ENCODE measurements at regions not wholly inside any gene's neighbourhood (a gene's known extent, or its start where the extent isn't known, plus 50 kb on each side); places are given as distances from the start of the nearest gene placed in this dataset.

DNA sequence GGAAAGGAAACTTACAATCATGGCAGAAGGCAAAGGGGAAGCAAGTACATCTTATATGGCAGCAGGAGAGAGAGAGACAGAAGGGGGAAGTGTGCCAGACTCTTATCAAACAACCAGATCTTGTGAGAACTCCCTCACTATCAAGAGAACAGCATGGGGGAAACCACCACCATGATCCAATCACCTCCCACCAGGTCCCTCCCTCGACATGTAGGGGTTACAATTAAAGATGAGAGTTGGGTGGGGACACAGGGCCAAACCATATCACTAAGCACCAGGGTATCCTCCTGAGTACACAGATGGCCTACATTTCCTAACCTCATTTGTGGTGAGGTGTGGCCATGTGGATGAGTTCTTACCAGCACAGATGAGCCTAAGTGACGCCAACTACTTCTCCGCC is 348.6 kb upstream of the ZFHX3 start:
- H3K27me3 ChIP-seq: no peaks in the 10 kb centered on the region
- TF ChIP-seq, protein P1, sequence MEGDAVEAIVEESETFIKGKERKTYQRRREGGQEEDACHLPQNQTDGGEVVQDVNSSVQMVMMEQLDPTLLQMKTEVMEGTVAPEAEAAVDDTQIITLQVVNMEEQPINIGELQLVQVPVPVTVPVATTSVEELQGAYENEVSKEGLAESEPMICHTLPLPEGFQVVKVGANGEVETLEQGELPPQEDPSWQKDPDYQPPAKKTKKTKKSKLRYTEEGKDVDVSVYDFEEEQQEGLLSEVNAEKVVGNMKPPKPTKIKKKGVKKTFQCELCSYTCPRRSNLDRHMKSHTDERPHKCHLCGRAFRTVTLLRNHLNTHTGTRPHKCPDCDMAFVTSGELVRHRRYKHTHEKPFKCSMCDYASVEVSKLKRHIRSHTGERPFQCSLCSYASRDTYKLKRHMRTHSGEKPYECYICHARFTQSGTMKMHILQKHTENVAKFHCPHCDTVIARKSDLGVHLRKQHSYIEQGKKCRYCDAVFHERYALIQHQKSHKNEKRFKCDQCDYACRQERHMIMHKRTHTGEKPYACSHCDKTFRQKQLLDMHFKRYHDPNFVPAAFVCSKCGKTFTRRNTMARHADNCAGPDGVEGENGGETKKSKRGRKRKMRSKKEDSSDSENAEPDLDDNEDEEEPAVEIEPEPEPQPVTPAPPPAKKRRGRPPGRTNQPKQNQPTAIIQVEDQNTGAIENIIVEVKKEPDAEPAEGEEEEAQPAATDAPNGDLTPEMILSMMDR (IDR thresholded peaks at IDR 0.05): no peak
- TF ChIP-seq EP300 (IDR thresholded peaks at IDR 0.05; ENCODE audit: low read depth) (no peak), POLR2AphosphoS5 (IDR thresholded peaks at IDR 0.05) (no peak), POLR2A (IDR thresholded peaks at IDR 0.05) (no peak)
- H3K4me1 ChIP-seq: no peaks in the 10 kb centered on the region
- H3K4me3 ChIP-seq: no peak overlapping the region
- in situ Hi-C loops (cut with MboI; ENCODE audit: low pct_ligation_motif_present in 1 of 4, low pct_unique_long_range_greater_than_20kb in 1 of 4, low sequenced_read_pairs in 3 of 4): no loop called here
- DNase-seq: no peak
- no peak overlapping the region for H3K27ac ChIP-seq
- H3K36me3 ChIP-seq: no peaks in the 10 kb centered on the region
- intact Hi-C loops (cut with DNase I; ENCODE audit: low total_unique reads): no loop called here
- no peaks in the 10 kb centered on the region for H3K9me3 ChIP-seq
- 40 to 83% methylated on average over 1 to 3 of the region's 3 CpGs for WGBS, 2 donors (ENCODE audit: low coverage in 1 of 2)

DNA sequence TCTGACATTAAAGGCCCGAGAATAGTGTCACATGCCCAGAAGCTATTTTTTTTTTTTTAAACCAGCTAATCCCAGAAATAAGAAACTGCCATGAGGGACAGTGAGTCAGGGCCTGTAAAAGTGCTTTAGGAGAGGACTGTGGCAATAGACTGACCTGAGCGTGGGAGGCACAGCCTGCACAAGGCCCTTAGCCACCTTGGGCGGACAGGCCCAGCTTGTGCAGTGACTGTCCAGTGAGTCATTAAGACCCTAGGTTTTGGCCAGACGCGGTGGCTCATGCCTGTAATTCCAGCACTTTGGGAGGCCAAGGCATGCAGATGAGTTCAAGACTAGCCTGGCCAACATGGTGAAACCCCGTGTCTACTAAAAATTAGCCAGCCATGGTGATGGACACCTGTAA is 343.0 kb upstream of the ZFHX3 start:
- Histone ChIP-seq H3K9me3 (no peaks in the 10 kb centered on the region), H3K4me3 (no peak overlapping the region), H3K27ac (no peak overlapping the region), H3K4me1 (no peaks in the 10 kb centered on the region), H3K36me3 (no peaks in the 10 kb centered on the region), H3K27me3 (no peaks in the 10 kb centered on the region)
- in situ Hi-C loops (cut with MboI; ENCODE audit: low pct_ligation_motif_present in 1 of 4, low pct_unique_long_range_greater_than_20kb in 1 of 4, low sequenced_read_pairs in 3 of 4) (no loop called here), intact Hi-C loops (cut with DNase I; ENCODE audit: low total_unique reads) (no loop called here)
- TF ChIP-seq EP300 (IDR thresholded peaks at IDR 0.05; ENCODE audit: low read depth) (no peak), POLR2A (IDR thresholded peaks at IDR 0.05) (no peak), POLR2AphosphoS5 (IDR thresholded peaks at IDR 0.05) (no peak)
- TF ChIP-seq, protein P1 (IDR thresholded peaks at IDR 0.05): no peak
- DNase-seq: no peak
- 91 to 94% methylated on average over 2 to 6 of the region's 6 CpGs for WGBS, 2 donors (ENCODE audit: low coverage in 1 of 2)

DNA sequence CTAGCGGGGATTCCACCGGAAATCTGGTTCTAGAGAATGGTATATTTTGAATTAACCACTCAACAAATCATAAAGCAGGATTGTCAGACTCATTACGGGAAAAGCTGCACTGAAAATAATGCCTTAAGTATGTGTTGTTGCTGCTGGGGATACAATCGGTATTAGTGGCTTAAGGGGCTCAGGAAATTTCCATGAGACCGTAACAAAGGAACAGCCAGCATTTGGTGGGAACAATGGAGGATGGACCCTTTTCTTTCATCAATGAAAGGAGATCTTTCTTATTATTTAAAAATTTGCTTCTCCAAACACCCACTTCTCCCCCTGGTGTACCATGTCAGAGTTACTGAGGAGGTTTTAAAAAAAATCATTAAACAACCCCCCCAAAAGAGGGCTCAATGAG is 342.6 kb upstream of the ZFHX3 start:
- TF ChIP-seq, protein P1 (IDR thresholded peaks at IDR 0.05): no peak
- TF ChIP-seq POLR2A (IDR thresholded peaks at IDR 0.05): no peak
- TF ChIP-seq POLR2AphosphoS5 (IDR thresholded peaks at IDR 0.05): no peak
- TF ChIP-seq EP300 (IDR thresholded peaks at IDR 0.05; ENCODE audit: low read depth): no peak
- in situ Hi-C loops (cut with MboI; ENCODE audit: low pct_ligation_motif_present in 1 of 4, low pct_unique_long_range_greater_than_20kb in 1 of 4, low sequenced_read_pairs in 3 of 4) (no loop called here), intact Hi-C loops (cut with DNase I; ENCODE audit: low total_unique reads) (no loop called here)
- 89 to 100% methylated on average over 3 to 5 of the region's 5 CpGs for WGBS, 2 donors (ENCODE audit: low coverage in 1 of 2)
- H3K27ac ChIP-seq: no peak overlapping the region
- H3K36me3 ChIP-seq: no peaks in the 10 kb centered on the region
- H3K4me1 ChIP-seq: no peaks in the 10 kb centered on the region
- no peaks in the 10 kb centered on the region for H3K27me3 ChIP-seq
- no peaks in the 10 kb centered on the region for H3K9me3 ChIP-seq
- H3K4me3 ChIP-seq: no peak overlapping the region
- no peak for DNase-seq

DNA sequence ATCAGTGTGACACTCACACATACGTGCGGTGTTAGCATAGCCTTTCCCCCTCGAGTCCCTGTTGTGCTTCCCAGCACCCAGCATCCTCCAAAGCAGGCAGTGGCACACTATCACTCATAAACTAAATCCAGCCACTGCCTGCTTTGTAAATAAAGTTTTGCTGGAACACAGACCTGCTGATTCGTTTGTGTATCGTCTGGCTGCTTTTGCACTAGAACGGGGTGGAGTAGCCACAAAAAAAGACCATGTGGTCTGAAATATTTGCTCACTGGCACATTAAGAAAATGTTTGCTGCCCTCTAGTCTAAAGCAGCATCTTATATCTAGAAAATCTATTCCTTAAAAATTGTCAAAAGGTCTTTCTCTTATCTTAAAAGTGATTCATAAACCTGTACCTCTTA is 341.2 kb upstream of the ZFHX3 start:
- intact Hi-C loops (cut with DNase I; ENCODE audit: low total_unique reads): no loop called here

More for the DNA sequence above, 341.2 kb upstream of the ZFHX3 start:
- Histone ChIP-seq H3K36me3 (no peaks in the 10 kb centered on the region), H3K27me3 (no peaks in the 10 kb centered on the region), H3K4me1 (no peaks in the 10 kb centered on the region), H3K27ac (no peak overlapping the region), H3K4me3 (no peak overlapping the region), H3K9me3 (no peaks in the 10 kb centered on the region)
- no peak for TF ChIP-seq POLR2A (IDR thresholded peaks at IDR 0.05)
- TF ChIP-seq, protein P1 (IDR thresholded peaks at IDR 0.05): no peak
- TF ChIP-seq EP300 (IDR thresholded peaks at IDR 0.05; ENCODE audit: low read depth): no peak
- TF ChIP-seq POLR2AphosphoS5 (IDR thresholded peaks at IDR 0.05): no peak
- WGBS, 2 donors (ENCODE audit: low coverage in 1 of 2): 60 to 80% methylated on average over 2 to 6 of the region's 6 CpGs
- no peak for DNase-seq
- in situ Hi-C loops (cut with MboI; ENCODE audit: low pct_ligation_motif_present in 1 of 4, low pct_unique_long_range_greater_than_20kb in 1 of 4, low sequenced_read_pairs in 3 of 4): no loop called here
